ENCODE measurements at regions not wholly inside any gene's neighbourhood (a gene's known extent, or its start where the extent isn't known, plus 50 kb on each side); places are given as distances from the start of the nearest gene placed in this dataset.

DNA sequence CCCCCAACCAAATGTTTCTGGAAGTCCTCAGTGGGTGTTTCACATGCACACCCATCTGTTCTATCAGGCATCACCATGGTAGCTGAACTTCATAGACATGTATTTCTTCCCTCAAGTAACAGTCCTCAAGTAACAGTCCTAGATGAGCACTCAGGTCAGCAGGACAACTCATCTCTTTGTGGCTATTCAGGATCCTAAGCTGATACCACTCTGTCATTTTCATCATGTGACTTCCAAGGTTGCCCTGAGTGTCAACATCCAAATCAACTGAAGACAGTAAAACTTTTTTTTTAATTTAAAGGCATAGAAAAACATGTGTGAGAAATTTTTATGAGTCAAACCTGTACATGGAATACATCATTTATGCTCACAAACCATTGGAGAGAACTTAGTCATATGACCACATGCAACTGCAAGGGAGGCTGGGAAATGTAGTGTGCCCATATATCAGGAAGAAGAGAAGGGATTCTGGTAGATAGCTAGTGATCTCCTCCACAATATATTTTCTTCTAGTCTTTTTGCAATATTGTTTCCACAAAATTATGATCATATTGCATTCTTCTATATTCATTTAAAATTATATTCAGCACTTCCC, 64.2 kb upstream of the FST start:
- no peak for DNase-seq

DNA sequence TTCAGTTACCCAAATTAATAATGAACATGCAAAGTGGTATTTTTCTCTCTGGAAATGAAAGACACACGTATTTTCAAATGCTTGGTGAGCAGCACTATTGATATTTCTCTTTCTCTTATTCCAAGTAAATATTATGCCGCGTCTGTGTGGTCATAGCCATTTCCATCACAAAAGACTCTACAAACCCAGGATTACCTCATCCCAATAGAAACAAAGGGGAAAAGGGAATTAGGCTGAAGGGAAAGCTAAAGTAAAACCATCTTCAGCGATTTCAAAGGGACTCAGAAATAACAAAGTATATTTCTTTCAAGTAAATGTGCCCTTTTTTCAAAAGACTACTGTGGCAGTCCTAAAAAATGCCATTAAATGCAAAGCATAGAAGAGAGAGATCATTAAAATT, 62.0 kb upstream of the FST start:
- no peak for DNase-seq

DNA sequence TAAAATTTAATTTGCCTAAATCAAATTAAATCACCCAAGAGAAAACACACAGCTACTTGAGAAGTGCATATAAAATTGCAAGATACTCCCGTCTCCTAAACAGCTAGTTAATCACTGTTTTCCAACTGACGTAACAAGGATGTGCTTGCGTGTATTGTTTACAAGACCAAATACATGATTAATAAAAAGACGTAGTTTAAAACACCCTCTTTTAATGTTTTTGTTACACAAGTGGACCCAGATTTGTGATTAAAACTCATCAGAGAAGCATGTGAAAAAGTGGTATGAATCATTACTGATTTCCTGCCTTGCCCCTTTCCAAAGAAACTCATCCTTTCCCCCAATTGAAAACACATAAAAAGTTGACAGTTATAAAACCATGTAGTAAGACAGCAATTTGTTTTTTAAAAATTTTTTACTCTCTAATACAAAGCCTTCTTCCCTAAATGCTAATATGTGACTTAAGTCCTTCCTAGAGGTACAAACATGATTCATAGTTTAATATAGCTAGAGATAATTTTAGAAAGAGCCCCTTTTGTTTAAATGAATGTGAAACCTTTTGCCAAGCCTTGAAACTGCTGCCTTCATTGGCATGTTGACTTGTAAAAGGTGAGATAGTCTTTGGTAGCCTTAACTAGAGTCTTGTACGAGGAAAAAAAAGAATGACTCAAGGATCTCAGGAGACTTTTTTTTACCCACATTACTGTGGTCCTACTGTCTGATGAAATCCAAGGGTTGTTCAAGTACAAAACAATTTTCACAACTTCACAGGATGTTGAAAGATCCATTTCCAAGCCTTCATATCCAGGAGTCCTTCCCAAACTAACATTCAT, 61.4 kb upstream of the FST start:
- DNase-seq = no peak

DNA sequence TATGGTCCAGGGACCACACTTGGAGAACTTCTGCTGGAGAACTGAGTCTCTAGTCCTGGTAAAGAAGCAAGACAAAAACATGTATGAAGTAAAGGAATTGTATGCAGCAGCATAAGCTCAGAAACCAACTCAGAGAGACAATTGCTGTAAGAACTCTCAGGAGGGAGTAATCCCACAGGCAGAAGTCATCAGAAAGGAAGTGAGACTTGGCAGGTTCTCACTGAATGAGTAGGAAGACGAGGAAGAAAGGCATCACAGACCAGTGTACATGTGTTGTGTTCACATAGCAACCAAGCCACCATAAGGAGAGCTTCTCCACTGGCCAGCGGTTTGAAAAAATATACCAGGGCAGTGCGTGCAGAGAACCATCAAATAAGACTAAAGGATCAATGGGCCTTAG, 57.9 kb upstream of the FST start:
- DNase-seq = no peak

DNA sequence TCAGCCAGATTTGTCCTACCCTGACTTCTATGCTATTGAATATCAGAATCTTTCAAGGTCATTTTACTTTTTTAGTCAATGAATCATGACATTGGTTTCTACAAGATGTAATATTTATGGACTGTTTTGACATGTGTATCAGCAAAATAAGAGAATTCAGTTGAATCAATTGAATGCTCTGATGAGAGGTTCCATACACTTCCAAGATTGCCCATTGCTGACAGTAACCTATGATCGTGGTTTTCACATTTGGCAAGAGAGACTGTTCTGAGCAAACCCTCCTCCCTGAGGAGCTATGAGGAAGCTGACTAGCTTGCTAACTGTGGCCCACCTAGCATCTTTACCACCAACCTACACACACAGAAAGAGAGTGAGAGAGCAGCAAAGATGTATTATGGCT, 56.7 kb upstream of the FST start:
- DNase-seq = no peak

DNA sequence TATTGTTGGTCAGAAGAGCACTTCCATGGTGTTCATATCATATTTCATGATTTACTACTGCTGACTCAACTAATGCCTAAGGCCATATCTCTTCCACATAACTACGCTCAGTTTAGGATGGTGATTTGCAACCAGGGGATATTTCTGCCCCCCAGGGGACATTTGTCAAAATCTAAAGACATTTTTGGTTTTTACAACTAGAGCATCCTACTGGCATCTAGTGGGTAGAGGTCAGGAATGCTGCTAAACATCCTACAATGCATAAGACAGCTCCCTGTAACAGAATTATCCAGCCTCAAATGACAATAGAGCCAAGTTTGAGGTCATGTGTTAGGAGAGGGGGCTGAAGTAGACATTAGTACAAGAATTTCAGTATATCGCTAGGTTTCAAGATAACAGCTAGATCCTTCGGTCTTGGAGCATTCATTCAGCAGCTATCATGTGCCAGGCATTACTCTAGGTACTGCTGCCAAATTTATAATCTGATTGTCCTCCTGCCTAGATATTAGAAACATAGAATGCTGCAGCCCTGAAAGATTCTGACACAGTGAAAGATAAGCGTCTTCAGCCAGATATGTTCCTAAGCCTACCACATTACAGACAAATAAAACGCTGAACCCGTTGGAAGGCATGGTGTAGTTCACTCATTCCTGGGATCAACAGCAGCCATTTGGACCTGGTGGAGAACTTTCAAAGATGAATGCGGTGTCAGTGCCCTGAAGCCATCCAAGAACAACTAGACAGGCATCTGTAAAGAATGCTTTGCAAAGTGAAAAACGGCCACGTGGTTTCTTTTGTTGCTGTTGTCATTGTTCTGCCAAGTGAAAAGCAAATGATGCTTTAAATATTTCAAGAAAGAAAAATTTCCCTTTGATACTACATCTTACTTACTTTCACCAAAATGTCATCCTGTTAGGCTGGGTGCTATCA, 55.5 kb upstream of the FST start:
- DNase-seq = no peak

DNA sequence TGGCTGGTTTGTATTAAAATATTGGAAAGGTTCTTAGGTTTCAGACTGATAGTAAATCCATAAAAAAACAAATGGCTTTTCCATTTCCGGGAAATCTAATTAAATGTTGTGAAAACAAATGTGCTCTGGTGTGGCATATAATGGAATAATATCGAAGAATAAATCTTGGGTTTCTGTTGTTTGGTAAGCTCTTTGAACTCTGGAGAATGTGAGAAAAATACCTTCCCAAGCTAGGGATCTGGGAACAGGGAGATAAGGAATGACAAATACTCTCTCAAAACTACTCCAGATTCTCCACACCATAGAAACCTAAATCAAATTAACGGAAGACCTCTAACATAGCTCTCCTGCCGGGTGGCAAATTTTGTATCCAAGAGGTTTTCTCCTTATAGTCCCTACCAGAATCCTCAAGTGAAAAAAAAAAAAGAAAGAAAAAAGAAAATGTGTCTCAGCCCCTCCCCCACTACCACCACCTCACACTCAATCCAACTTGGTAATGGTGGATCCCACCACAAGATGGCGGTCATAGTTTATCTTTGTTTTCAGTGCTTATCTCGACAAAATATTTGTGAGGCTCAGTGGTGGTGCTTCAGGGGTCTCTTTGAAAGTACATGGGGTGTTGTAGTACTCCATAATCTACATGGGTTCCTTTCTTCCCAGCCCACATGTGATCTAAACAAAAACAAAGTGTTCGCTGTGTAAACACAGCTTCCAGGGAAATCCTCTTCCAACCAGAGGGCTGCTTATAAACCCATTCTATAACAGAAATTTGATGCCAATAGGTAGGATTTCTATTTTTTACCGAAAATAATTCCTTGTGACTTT, 54.5 kb upstream of the FST start:
- DNase-seq = peak; percentile 54

DNA sequence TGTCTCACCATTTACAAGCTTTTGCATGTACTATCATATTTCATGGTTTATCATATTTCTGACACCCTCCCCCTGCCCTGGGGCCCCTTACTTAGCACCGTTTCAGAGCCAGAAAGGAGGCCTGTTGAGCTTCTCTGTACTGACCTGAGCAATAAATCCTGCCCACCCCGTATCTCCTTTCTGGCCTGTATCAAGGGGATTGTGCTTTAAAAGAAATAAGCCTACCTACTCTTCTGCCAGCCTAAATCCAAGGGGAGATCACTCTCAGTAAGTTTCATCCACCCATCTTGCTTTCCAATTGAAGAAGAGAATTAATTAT, 54.0 kb upstream of the FST start:
- DNase-seq = no peak

DNA sequence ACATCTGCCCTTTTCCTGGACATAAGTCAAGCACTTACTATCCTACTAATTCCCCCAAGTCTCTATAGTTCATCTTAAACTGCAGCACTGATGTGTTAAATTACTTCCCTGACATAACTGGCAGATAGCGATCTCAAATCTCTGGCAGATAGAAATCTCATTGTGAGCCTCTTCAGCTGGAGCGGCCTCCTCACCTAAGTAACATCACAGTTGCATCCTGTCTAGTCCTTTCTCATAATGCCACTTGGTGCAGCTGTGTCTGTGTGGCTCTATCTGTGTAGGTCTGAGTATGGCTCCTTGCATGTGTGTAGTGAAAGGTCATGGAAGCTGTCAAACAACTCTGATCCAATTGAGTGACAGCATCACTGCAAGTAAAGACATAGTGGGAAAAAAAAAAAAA, 53.6 kb upstream of the FST start:
- no peak for DNase-seq

DNA sequence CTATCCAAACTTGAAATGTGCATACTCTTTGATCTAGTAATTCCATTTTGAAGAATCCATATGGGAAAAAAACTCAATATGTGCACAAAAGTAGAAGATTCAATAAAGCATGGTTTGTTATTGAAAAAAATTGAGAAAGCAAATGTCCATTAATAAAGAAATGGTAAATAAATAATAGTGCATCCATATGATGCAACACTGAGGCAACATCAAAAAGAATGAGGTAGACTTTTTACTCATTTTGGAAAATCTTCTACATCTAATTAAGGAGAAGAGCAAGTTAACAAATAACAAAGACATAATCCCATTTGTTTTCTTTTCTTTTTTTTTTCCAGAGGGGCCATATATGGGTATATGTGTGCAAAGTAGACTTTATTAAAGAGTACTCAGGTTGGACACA, 52.5 kb upstream of the FST start:
- DNase-seq = no peak

DNA sequence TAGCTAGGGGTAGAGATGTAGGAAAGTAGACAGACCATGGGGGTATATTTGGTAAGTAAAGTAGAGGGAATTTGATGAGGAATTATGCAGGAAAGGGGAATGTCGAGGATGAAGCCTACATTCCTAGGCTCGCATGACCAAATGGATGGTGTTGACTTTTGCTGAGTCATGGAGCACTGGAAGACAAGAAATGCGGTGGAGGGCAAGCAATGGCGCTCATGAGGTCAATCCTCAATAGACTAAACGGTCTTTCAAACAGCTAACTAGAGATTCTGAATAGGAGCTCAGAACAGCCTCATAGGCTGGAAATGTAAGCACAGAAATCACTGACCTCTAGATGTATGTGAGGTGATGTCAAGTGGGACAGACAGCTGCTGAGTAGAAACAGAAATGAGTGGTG, 50.7 kb upstream of the FST start:
- no peak for DNase-seq

DNA sequence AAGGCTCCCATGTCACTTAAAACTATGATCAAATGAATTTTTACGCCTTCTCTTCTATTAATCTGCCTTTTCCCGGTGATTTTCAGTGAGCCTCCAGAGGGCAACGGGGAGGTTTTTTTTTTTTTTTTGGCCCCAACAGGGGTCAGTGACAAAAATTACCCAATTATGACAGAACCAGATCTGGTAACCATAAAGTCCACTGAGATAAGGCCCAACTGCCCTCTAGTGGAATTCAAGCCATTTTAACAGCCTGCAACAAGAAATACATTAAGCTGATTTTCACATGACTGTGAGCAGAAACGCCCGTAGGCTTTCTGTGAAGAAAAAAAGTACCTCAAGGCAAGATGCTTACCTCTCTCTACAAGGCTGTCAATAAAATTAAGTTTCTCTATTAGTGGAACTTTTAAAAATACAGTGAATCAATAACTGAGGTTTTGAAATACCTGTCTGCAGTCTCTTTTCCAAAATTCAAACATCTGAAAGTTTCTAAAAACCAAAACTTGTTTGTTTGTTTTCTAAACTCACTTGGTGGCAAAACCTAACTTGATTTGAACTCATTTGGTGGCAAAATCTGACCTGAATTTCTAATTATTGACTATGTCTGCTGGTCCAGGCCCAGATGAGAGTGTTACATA, 49.7 kb upstream of the FST start:
- peak; percentile 28 for DNase-seq
